CD4-positive, CD25-positive, alpha-beta regulatory T cell (primary cell): ENCODE measurements at regions not wholly inside any gene's neighbourhood (a gene's known extent, or its start where the extent isn't known, plus 50 kb on each side); places are given as distances from the start of the nearest gene placed in this dataset.

ENCODE experiments used
- ATAC-seq, 2 donors: fragments of 150-1000 bp; cut with Tn5 transposase; one replicate each; pipeline ENCODE4 v1.10.0; 2021; ENCODE audit warnings: low read depth in 2 of 2, moderate number of reproducible peaks in 2 of 2, moderate library complexity in 1 of 2
- DNase-seq, 3 donors: peaks; one replicate each; pipeline versions ENCODE4 v3.0.0 to v3.0.0-alpha.2; 2012 to 2022; ENCODE audit warnings: mixed read lengths in 1 of 3
- H3K27ac ChIP-seq: one replicate; pipeline ENCODE4 v1.7.0; 2013; ENCODE audit warnings: mild to moderate bottlenecking, low read length; ENCODE audit not compliant: insufficient read depth, poor library complexity, severe bottlenecking
- H3K27me3 ChIP-seq: one replicate; pipeline ENCODE4 v1.7.0; 2013; ENCODE audit warnings: low read length; ENCODE audit not compliant: control insufficient read depth, insufficient read depth
- H3K36me3 ChIP-seq: one replicate; pipeline ENCODE4 v1.7.0; 2013; ENCODE audit warnings: mild to moderate bottlenecking, low read length, moderate library complexity; ENCODE audit not compliant: control insufficient read depth, insufficient read depth
- H3K4me1 ChIP-seq: 2 replicates; pipeline ENCODE4 v1.7.0; 2013; ENCODE audit warnings: mild to moderate bottlenecking, low read length; ENCODE audit not compliant: insufficient read depth, control insufficient read depth, poor library complexity, severe bottlenecking
- H3K4me3 ChIP-seq: one replicate; pipeline ENCODE4 v1.7.0; 2013; ENCODE audit warnings: low read depth, mild to moderate bottlenecking, low read length, moderate library complexity
- H3K9me3 ChIP-seq, 2 experiments: 1 replicate in 1 of 2; 2 replicates in 1 of 2; pipeline ENCODE4 v1.7.0; 2013; ENCODE audit warnings: low read length in 2 of 2, mild to moderate bottlenecking in 1 of 2, moderate library complexity in 1 of 2; ENCODE audit not compliant: control insufficient read depth in 2 of 2
- H3K27ac Mint-ChIP-seq, 3 donors: one replicate each; pipeline ENCODE4 v1.8.0; 2020 to 2022; ENCODE audit warnings: mild to moderate bottlenecking in 3 of 3, mixed read lengths in 3 of 3, moderate library complexity in 2 of 3
- H3K27me3 Mint-ChIP-seq: one replicate; pipeline ENCODE4 v1.8.0; 2022; ENCODE audit warnings: mild to moderate bottlenecking, mixed read lengths
- H3K36me3 Mint-ChIP-seq: one replicate; pipeline ENCODE4 v1.8.0; 2020; ENCODE audit warnings: mixed read lengths
- H3K4me1 Mint-ChIP-seq, 4 donors: one replicate each; pipeline ENCODE4 v1.8.0; 2020 to 2022; ENCODE audit warnings: mixed read lengths in 4 of 4, mild to moderate bottlenecking in 1 of 4
- H3K4me3 Mint-ChIP-seq, 4 donors: one replicate each; pipeline ENCODE4 v1.8.0; 2020 to 2022; ENCODE audit warnings: mild to moderate bottlenecking in 4 of 4, mixed read lengths in 4 of 4, moderate library complexity in 3 of 4
- H3K9me3 Mint-ChIP-seq, 7 donors: one replicate each; pipeline ENCODE4 v1.8.0; 2020 to 2022; ENCODE audit warnings: mixed read lengths in 7 of 7, mild to moderate bottlenecking in 3 of 7, moderate library complexity in 2 of 7

DNA sequence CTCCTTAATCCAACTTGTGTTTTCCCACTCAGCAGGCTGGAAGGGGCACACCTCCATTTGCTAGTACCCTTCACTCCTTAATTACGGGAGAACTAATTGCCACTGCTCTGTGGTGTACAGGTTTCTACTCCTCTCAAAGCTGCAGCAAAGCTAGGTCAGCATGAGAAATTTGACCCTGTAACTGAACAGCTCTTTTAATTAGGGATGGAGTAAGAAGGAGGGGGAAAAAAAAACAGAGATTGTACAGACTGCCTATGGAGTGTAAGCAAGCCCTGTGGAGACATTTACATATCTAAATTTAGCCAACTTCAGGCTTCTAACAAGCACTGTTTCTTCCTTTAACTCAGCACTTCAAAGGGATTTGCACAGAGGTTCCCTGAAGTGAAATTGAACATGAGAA, 629.7 kb upstream of the SETBP1 start:
- H3K4me1 Mint-ChIP-seq, result no peaks in the 10 kb centered on the region
- H3K4me1 ChIP-seq, result no peaks in the 10 kb centered on the region
- no peak overlapping the region for H3K27ac Mint-ChIP-seq
- H3K9me3 ChIP-seq, result no peaks in the 10 kb centered on the region
- H3K9me3 Mint-ChIP-seq, result peaks cover 0 to 7% (median 0%) of the 10 kb centered on the region in 7 donors
- no peak overlapping the region for H3K4me3 Mint-ChIP-seq
- no peaks in the 10 kb centered on the region for H3K36me3 ChIP-seq
- H3K27ac ChIP-seq, result no peak overlapping the region
- no peaks in the 10 kb centered on the region for H3K27me3 ChIP-seq
- no peak for ATAC-seq
- H3K4me3 ChIP-seq, result no peak overlapping the region
- no peaks in the 10 kb centered on the region for H3K36me3 Mint-ChIP-seq
- no peak for DNase-seq
- no peaks in the 10 kb centered on the region for H3K27me3 Mint-ChIP-seq

DNA sequence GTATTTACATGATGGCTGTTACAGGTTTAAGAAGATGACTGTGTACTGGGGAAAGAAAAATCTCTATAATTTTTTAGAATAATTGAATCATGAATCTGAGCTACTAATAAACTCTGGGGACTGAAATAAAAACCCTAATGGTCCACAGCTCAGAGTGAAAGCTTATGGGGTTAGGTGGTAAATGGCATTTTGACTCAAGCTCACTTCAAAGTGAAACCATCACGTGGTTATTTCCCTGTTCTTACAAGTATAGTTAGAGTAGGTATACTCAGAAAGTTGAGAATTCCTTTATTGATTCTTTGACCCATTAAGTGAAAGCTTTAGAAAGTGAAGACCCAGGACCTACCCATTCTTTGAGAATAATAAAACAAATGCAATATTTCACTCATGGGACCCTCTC, 626.2 kb upstream of the SETBP1 start:
- Histone ChIP-seq H3K27ac (no peak overlapping the region), H3K36me3 (no peaks in the 10 kb centered on the region), H3K9me3 (no peaks in the 10 kb centered on the region), H3K4me3 (no peak overlapping the region), H3K27me3 (no peaks in the 10 kb centered on the region), H3K4me1 (no peaks in the 10 kb centered on the region)
- H3K27ac Mint-ChIP-seq, result no peak overlapping the region
- no peaks in the 10 kb centered on the region for H3K27me3 Mint-ChIP-seq
- peaks cover 0 to 5% (median 0%) of the 10 kb centered on the region in 4 donors for H3K4me1 Mint-ChIP-seq
- no peaks in the 10 kb centered on the region for H3K36me3 Mint-ChIP-seq
- H3K9me3 Mint-ChIP-seq, result peaks cover 0 to 9% (median 2%) of the 10 kb centered on the region in 7 donors
- no peak overlapping the region for H3K4me3 Mint-ChIP-seq
- no peak for DNase-seq
- no peak for ATAC-seq

DNA sequence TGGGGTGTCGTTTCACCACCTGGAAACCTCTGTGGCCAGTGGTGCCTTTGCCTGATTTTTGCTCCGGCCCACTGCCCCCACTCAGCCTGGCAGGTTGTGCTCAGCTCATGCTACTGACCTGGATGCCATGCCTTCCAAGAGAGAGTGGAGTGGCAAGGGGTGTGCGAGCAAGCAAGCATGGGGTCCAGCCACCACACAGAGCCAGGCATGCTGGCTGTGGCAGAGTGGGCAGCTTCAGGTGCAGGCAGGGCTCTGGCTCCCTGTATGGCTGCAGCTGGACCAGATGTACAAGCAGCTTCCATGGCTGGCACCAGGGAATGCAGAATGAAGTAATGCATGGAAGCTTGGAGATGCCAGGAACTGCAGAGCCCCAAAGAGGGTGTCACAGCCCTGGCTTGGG, 620.5 kb upstream of the SETBP1 start:
- Histone ChIP-seq H3K4me3 (no peak overlapping the region), H3K27ac (no peak overlapping the region), H3K27me3 (no peaks in the 10 kb centered on the region), H3K4me1 (no peaks in the 10 kb centered on the region), H3K9me3 (no peaks in the 10 kb centered on the region), H3K36me3 (no peaks in the 10 kb centered on the region)
- H3K27ac Mint-ChIP-seq, result no peak overlapping the region
- no peak for DNase-seq
- ATAC-seq, result no peak
- H3K4me3 Mint-ChIP-seq, result no peak overlapping the region
- H3K27me3 Mint-ChIP-seq, result no peaks in the 10 kb centered on the region
- no peaks in the 10 kb centered on the region for H3K36me3 Mint-ChIP-seq
- peaks cover 0 to 9% (median 2%) of the 10 kb centered on the region in 7 donors for H3K9me3 Mint-ChIP-seq
- H3K4me1 Mint-ChIP-seq, result peaks cover 0 to 5% (median 0%) of the 10 kb centered on the region in 4 donors

DNA sequence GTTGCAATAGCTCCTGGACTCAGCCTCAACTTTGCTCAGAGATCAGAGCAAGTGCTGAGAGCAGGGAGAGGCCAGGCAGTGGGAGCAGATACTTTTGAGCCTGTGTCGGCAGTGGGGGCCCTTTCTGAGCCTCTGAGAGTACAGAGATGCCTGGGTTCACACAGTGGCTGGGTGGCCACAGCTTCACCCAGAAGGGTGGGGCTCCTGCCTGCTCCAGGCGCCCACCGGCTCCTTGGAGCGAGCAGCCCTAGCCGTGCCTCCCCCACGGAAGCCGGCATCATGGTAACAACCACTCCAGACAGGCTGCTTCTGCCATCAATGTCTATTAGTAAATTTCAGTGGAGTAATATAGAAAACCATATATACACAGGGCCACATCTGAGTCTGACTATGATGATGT, 619.2 kb upstream of the SETBP1 start:
- no peaks in the 10 kb centered on the region for H3K27me3 Mint-ChIP-seq
- DNase-seq (no peak), ATAC-seq (no peak)
- H3K4me1 ChIP-seq, result no peaks in the 10 kb centered on the region
- no peak overlapping the region for H3K4me3 Mint-ChIP-seq
- no peak overlapping the region for H3K27ac Mint-ChIP-seq
- no peaks in the 10 kb centered on the region for H3K36me3 ChIP-seq
- no peaks in the 10 kb centered on the region for H3K27me3 ChIP-seq
- H3K27ac ChIP-seq, result no peak overlapping the region
- H3K36me3 Mint-ChIP-seq, result no peaks in the 10 kb centered on the region
- H3K4me3 ChIP-seq, result no peak overlapping the region
- H3K9me3 Mint-ChIP-seq, result peaks cover 0 to 9% (median 2%) of the 10 kb centered on the region in 7 donors
- peaks cover 0 to 5% (median 0%) of the 10 kb centered on the region in 4 donors for H3K4me1 Mint-ChIP-seq
- no peaks in the 10 kb centered on the region for H3K9me3 ChIP-seq

DNA sequence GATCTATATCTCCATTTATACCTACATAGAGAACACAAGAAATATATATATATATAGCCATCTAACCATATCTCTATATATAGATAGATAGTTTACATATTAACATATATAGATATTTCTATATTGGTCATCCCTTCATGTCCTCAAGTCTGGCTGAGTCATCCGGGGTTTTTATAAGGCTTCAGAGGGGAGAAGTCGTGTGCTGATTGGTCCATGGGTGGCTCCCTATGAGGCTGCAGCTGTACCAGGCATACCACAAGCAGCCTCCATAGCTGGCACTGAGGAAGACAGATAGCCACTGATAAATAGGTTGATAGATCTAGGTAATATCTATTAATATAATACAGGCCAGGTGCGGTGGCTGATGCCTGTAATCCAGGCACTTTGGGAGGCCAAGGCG, 618.3 kb upstream of the SETBP1 start:
- Mint-ChIP-seq H3K4me3 (no peak overlapping the region), H3K27ac (no peak overlapping the region), H3K9me3 (peaks cover 0 to 9% (median 0%) of the 10 kb centered on the region in 7 donors), H3K36me3 (no peaks in the 10 kb centered on the region), H3K27me3 (no peaks in the 10 kb centered on the region), H3K4me1 (peaks cover 0 to 5% (median 0%) of the 10 kb centered on the region in 4 donors)
- Histone ChIP-seq H3K9me3 (no peaks in the 10 kb centered on the region), H3K4me1 (no peaks in the 10 kb centered on the region), H3K36me3 (no peaks in the 10 kb centered on the region), H3K27ac (no peak overlapping the region), H3K27me3 (no peaks in the 10 kb centered on the region), H3K4me3 (no peak overlapping the region)
- ATAC-seq (no peak), DNase-seq (no peak)

DNA sequence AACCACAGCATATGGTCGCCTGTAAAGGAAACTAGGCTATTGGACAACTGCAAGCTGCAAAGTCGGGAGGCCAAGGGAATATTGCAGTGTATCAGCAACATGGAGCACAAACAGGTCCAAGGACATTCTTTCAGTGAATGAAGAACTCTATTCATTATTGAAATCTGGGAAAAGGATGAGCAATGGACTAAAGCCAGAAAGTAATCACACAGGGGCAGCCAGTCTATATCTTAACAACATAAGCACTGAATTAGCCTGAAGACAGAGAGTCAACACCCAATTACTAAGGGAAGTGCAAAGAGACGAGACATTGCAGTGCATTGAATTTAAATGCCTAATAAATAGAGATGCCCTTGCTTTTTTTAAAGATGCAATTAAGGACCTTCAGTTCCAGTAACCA, 615.5 kb upstream of the SETBP1 start:
- Mint-ChIP-seq H3K36me3 (no peaks in the 10 kb centered on the region), H3K9me3 (peaks cover 0 to 4% (median 0%) of the 10 kb centered on the region in 7 donors), H3K27ac (no peak overlapping the region), H3K27me3 (no peaks in the 10 kb centered on the region), H3K4me1 (no peaks in the 10 kb centered on the region), H3K4me3 (no peak overlapping the region)
- ATAC-seq (no peak), DNase-seq (no peak)
- no peaks in the 10 kb centered on the region for H3K27me3 ChIP-seq
- no peaks in the 10 kb centered on the region for H3K36me3 ChIP-seq
- no peaks in the 10 kb centered on the region for H3K9me3 ChIP-seq
- H3K27ac ChIP-seq, result no peak overlapping the region
- no peaks in the 10 kb centered on the region for H3K4me1 ChIP-seq
- no peak overlapping the region for H3K4me3 ChIP-seq

DNA sequence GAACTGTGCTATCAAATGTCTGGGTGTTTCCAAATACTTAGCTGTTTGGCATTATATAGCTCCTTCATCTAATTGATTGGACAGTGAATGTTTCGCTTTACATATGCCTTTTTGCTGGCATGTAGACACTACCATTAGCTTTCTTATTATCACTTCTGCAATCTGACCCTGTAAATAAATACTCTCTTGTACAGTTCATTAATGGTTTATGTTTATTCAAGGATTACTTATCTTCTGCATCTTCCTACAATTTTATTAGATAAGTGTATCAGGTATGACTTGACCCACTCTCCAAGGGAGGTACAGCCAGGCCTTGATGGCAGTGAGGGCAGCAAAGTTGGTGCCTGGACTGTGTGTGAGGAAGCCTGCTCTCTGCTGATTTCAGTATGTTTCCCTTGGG, 614.1 kb upstream of the SETBP1 start:
- no peaks in the 10 kb centered on the region for H3K36me3 Mint-ChIP-seq
- H3K36me3 ChIP-seq, result no peaks in the 10 kb centered on the region

DNA sequence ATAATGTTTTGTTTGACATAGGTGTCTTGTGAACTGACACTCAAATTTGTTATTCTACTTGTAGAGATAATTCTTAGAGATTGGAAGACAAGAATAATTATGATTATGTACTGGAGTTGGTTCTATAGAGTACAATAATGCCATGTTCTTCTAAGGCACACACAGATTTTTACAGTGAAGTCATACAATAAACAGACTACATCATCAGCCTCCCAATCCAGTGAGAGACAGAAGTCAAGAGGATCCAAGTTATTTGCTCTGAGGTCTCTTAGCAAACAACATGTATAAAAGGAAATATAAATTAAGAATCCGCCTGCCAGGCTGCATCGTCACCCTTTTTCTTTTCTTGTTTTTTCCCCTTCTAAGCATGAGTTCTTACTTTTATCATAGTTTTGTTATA, 613.5 kb upstream of the SETBP1 start:
- no peak overlapping the region for H3K4me3 Mint-ChIP-seq
- no peaks in the 10 kb centered on the region for H3K27me3 ChIP-seq
- H3K36me3 Mint-ChIP-seq, result no peaks in the 10 kb centered on the region
- H3K4me1 Mint-ChIP-seq, result no peaks in the 10 kb centered on the region
- H3K9me3 ChIP-seq, result no peaks in the 10 kb centered on the region
- no peak overlapping the region for H3K4me3 ChIP-seq
- peaks cover 0 to 4% (median 0%) of the 10 kb centered on the region in 7 donors for H3K9me3 Mint-ChIP-seq
- no peaks in the 10 kb centered on the region for H3K36me3 ChIP-seq
- H3K4me1 ChIP-seq, result no peaks in the 10 kb centered on the region
- DNase-seq, result no peak
- H3K27ac Mint-ChIP-seq, result no peak overlapping the region
- H3K27ac ChIP-seq, result no peak overlapping the region
- no peak for ATAC-seq
- H3K27me3 Mint-ChIP-seq, result no peaks in the 10 kb centered on the region

More for the DNA sequence above, 614.1 kb upstream of the SETBP1 start:
- DNase-seq (no peak), ATAC-seq (no peak)
- no peak overlapping the region for H3K4me3 ChIP-seq
- H3K4me3 Mint-ChIP-seq, result no peak overlapping the region
- H3K4me1 ChIP-seq, result no peaks in the 10 kb centered on the region
- H3K27me3 Mint-ChIP-seq, result no peaks in the 10 kb centered on the region
- no peaks in the 10 kb centered on the region for H3K27me3 ChIP-seq
- no peaks in the 10 kb centered on the region for H3K9me3 ChIP-seq
- H3K27ac ChIP-seq, result no peak overlapping the region
- no peak overlapping the region for H3K27ac Mint-ChIP-seq
- peaks cover 0 to 4% (median 0%) of the 10 kb centered on the region in 7 donors for H3K9me3 Mint-ChIP-seq
- no peaks in the 10 kb centered on the region for H3K4me1 Mint-ChIP-seq
